ENCODE measurements at regions not wholly inside any gene's neighbourhood (a gene's known extent, or its start where the extent isn't known, plus 50 kb on each side); places are given as distances from the start of the nearest gene placed in this dataset.
"Not testable (repeated sequence)": the region's sequence is repeated elsewhere in the genome, so short reads cannot be mapped to it uniquely, and the experiment has no call there.

- DNase-seq: no peak
Measured at GRCh38 chr5:143913008-143913752, 101.2 kb downstream of the HMHB1 start.

- no peak for DNase-seq
Measured at GRCh38 chr5:143914756-143915155, 102.8 kb downstream of the HMHB1 start.

DNA sequence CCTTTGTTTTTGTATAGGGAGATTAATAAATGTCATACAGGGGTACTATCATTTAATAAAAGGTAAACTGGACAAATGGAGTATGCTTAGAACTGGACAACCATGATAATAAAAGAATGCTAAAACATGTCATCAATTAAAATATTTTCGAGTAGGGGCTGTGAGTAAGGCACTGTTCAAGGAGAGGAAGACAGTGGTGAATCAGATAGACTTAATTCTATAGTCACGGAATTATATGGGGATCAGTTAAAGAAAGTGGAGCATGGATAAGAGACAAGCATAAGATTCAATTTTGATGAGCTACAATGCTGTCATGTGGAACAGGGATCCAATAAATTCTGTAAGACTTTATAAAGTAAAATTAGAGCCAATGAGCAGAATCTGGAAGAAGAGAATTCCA is 104.5 kb downstream of the HMHB1 start:
- DNase-seq: no peak

DNA sequence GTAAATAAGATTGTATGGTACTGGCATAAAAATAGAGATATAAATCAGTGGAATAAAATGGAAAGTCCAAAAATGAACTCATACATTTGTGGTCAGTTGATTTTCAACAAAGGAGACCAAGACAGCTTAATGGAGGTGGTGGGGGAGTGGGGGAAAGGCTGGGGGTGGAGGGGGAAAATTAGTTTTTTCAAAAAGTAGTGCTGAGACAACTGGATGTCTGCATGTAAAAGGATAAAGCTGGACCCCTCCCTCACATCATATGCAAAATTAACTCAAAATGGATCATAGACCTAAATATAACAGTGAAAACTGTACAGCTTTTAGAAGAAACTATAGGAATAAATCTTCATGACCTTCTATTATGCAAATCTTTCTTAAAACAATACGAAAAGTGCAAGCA is 107.0 kb downstream of the HMHB1 start:
- no peak for DNase-seq

GRCh38 chr5:143920772-143921171 is 108.8 kb downstream of the HMHB1 start:
- no peak for DNase-seq

- DNase-seq: no peak
Measured at GRCh38 chr5:143921525-143922311, 109.8 kb downstream of the HMHB1 start.

DNA sequence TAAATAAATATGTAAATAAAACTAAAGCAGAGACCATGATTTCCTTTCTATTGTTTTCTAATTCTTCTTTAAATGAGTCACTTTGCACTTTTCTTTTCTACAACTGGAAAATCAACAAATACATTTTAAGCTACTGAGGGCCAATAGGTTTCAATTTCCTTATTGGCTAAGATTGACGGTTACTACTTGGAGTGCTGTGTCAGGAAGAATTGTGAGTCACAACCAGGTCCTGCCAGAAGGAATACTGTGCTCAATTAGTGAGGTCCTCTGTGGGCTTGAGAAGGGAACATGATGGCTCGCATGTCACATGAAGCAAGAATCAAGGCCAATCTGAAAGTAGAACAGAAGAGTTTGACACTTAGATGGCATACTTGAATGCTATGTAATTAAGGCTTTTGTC is 110.8 kb downstream of the HMHB1 start:
- DNase-seq: no peak

- DNase-seq: no peak
Measured at GRCh38 chr5:143923634-143924266, 111.8 kb downstream of the HMHB1 start.

DNA sequence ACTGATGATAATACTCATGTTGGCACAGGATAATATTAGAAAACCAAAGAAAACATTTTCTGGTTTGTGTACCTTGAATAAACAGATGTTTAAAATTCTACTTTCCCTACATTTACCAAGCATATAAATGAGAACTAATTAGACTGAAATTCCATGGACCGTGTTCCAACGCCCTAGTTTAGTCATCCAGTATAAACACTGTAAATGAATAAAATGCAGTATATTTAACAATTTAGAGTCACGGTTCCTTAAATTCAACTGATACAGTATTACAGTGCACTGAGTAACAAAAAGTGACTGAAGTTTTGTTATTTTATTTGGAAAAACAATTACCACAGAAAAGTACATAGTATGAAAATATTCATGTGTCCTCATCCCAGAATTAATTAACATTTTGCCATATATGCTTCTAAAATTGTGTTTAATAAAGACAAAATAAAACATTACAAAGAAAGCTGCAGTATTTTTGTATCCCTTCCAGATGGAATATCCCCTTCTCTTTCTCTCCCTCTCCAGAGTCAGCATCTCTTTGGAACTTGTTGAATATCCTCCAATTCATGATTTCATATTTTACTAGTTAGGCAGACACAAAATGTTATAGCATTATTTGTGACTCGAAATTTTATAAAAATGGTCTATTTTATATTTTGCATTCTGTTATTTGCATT is 112.5 kb downstream of the HMHB1 start:
- no peak for DNase-seq

DNA sequence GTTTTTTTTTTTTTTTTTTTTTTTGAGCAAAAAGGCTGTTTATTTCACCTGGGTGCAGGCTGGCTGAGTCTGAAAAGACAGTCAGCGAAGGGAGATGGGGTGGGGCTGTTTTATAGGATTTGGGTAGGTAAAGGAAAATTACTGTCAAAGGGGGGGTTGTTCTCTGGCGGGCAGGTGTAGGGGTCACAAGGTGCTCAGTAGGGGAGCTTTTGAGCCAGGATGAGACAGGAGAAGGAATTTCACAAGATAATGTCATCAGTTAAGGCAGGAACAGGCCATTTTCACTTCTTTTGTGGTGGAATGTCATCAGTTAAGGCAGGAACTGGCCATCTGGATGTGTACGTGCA is 113.0 kb downstream of the HMHB1 start:
- not testable (repeated sequence) for DNase-seq

GRCh38 chr5:143929486-143929885 is 117.5 kb downstream of the HMHB1 start:
- no peak for DNase-seq

- no peak for DNase-seq
Measured at GRCh38 chr5:143930561-143930960, 118.6 kb downstream of the HMHB1 start.

GRCh38 chr5:143931476-143931875 is 119.5 kb downstream of the HMHB1 start:
- DNase-seq: peak; percentile 26

DNA sequence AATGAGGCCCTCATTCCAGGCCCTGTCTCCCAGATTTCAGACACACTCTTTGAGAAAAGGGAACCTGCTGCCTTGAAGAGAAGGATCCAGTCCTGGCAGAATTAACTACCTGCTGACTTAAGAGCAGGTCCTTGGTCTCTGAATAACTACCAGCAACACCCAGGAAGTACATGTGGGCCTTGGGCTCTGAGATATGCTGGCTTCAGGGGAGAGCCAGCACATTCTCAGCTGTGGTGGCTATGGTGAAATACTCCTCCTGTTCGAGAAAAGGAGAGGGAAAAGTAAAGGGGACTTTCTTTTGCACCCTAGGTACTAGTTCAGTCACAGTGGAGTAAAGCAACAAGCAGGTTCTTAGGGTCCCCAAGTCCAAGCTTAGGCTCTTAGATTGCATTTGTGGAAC is 120.0 kb downstream of the HMHB1 start:
- DNase-seq: no peak

GRCh38 chr5:143932584-143932983 is 120.6 kb downstream of the HMHB1 start:
- no peak for DNase-seq

DNA sequence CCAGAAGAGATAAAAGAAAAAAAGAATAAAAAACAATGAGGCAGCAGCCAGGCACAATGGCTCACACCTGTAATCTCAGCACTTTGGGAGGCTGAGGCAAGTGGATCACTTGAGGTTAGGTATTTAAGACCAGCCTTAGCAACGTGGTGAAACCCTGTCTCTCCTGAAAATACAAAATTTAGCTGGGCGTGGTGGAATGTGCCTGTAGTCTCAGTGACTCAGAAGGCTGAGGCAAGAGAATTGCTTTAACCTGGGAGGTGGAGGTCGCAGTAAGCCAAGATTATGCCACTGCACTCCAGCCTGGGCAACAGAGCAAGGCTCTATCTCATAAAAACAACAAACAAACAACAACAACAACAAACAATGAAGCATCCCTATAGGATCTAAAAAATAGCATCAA is 121.5 kb downstream of the HMHB1 start:
- DNase-seq: no peak

GRCh38 chr5:143934821-143935220 is 122.9 kb downstream of the HMHB1 start:
- no peak for DNase-seq

- no peak for DNase-seq
Measured at GRCh38 chr5:143938230-143938629, 126.3 kb downstream of the HMHB1 start.

GRCh38 chr5:143946837-143947236 is 134.9 kb downstream of the HMHB1 start:
- no peak for DNase-seq

DNA sequence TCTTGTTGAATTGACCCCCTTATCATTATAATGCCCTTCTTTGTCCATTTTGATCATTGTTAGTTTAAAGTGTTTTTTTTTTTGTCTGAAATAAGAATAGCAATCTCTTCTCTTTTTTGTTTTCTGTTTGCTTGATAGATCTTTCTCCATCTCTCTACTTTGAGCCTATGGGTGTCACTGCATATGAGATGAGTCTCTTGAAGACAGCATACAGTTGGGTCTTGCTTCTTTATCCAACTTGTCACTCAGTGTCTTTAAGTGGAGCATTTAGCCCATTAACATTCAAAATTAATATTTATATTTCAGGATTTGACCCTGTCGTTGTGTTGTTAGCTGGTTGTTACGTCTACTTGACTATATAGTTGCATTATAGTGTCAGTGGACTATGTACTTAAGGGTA is 135.4 kb downstream of the HMHB1 start:
- DNase-seq: no peak

DNA sequence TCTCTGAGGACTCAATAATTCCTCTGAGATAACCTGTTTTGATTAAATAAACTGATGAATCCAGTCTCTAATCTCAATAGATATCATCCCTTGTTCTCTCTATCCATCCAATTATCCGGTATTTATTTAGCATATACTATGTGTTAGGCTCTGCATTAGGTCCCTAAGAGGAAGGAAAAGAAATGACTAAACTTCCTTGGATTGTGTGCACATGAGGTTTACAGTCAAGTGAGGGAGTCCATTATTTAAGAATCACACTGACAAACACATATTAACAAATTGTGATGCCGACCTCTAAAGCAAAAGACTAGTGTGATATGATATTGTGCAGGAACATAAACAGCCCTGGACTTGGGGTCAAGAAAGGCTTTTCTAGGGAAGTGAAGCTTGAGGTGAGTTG is 140.8 kb downstream of the HMHB1 start:
- no peak for DNase-seq

GRCh38 chr5:143953851-143954250 is 141.9 kb downstream of the HMHB1 start:
- no peak for DNase-seq

- peak; percentile 71 for DNase-seq
Measured at GRCh38 chr5:143955141-143955540, 143.2 kb downstream of the HMHB1 start.

DNA sequence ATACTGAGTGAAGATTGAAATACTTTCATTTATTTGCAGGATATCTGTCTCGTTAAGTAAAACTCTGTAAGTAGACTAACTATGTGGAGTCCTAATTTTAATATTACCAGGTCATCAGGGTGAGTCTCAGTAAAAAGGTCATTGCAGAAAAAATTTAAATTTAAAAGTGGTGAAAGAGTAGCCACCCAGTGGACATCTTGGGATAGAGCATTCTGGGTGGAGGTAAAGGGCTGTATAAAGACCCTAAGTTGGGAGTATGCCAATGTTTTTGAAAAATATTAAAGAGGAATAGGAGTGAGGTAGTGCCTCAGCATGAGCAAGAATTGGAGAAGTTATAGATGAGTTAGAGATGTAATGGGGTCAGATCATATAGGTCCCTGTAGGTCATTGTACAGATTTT is 145.5 kb downstream of the HMHB1 start:
- no peak for DNase-seq
